ENCODE measurements at regions not wholly inside any gene's neighbourhood (a gene's known extent, or its start where the extent isn't known, plus 50 kb on each side); places are given as distances from the start of the nearest gene placed in this dataset.

DNA sequence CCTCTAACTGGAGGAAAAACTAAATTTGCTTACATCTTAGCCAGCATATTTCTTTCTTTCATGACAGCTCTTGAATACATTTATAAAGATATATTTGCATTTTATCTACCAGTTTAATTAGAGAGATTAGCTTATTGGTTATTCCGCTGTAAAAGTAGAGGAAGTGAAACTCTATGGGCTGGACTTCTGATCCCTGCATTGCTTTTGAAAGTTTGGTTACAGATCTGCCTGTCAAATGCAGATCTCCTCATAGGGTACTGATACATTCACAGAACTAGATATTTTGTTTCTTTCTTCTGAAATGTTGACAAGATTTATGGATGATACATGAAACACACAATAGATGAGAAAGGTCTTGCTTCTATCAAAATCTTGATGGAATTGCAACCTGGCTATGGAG, 581.4 kb upstream of the AADAT start:
- TF ChIP-seq RAD21 (CRISPR knock-in tag; conservative IDR thresholded peaks at IDR 0.05 in 1 of 2, IDR thresholded peaks at IDR 0.05 in 1 of 2) = no peak
- no peak for TF ChIP-seq ZNF785 (CRISPR knock-in tag; IDR thresholded peaks at IDR 0.05)
- TF ChIP-seq, protein P1, sequence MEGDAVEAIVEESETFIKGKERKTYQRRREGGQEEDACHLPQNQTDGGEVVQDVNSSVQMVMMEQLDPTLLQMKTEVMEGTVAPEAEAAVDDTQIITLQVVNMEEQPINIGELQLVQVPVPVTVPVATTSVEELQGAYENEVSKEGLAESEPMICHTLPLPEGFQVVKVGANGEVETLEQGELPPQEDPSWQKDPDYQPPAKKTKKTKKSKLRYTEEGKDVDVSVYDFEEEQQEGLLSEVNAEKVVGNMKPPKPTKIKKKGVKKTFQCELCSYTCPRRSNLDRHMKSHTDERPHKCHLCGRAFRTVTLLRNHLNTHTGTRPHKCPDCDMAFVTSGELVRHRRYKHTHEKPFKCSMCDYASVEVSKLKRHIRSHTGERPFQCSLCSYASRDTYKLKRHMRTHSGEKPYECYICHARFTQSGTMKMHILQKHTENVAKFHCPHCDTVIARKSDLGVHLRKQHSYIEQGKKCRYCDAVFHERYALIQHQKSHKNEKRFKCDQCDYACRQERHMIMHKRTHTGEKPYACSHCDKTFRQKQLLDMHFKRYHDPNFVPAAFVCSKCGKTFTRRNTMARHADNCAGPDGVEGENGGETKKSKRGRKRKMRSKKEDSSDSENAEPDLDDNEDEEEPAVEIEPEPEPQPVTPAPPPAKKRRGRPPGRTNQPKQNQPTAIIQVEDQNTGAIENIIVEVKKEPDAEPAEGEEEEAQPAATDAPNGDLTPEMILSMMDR (IDR thresholded peaks at IDR 0.05 in 2 of 3, conservative IDR thresholded peaks at IDR 0.05 in 1 of 3; ENCODE audit: insufficient read depth in 2 of 3, low read depth in 1 of 3, low read length in 3 of 3) = no peak

Data from K562 (cell line).